Calu3 (cell line): ENCODE measurements at regions not wholly inside any gene's neighbourhood (a gene's known extent, or its start where the extent isn't known, plus 50 kb on each side); places are given as distances from the start of the nearest gene placed in this dataset.
"Not testable (repeated sequence)": the region's sequence is repeated elsewhere in the genome, so short reads cannot be mapped to it uniquely, and the experiment has no call there.

Experiments
- BruUV-seq: library from RNA; stranded (reverse); fragments of 400-500 nt; replicated peaks from 2 replicates; lab custom pipeline; 2021; lab: Mats Ljungman, UMichigan
- CTCF ChIA-PET: fragments of 300-600 bp; sonication (Branson Sonifier 250); formaldehyde crosslinking; loops from one replicate; lab custom pipeline; 2022; ENCODE audit warnings: antibody characterized with exemption; lab: Charles Lee
- DNase-seq: peaks from one replicate; pipeline ENCODE4 v3.0.0; 2022
- H3K27ac Mint-ChIP-seq: one replicate; pipeline ENCODE4 v1.8.0; 2022; ENCODE audit warnings: mixed read lengths; ENCODE audit not compliant: unreplicated experiment
- H3K27me3 Mint-ChIP-seq: one replicate; pipeline ENCODE4 v1.8.0; 2022; ENCODE audit warnings: mixed read lengths; ENCODE audit not compliant: unreplicated experiment
- H3K36me3 Mint-ChIP-seq: one replicate; pipeline ENCODE4 v1.8.0; 2022; ENCODE audit warnings: mild to moderate bottlenecking, moderate library complexity, mixed read lengths; ENCODE audit not compliant: insufficient read depth, unreplicated experiment
- H3K4me1 Mint-ChIP-seq: one replicate; pipeline ENCODE4 v1.8.0; 2022; ENCODE audit warnings: mild to moderate bottlenecking, low read depth, mixed read lengths; ENCODE audit not compliant: unreplicated experiment
- H3K4me3 Mint-ChIP-seq: one replicate; pipeline ENCODE4 v1.8.0; 2022; ENCODE audit warnings: mild to moderate bottlenecking, low read depth, moderate library complexity, mixed read lengths; ENCODE audit not compliant: unreplicated experiment
- H3K9me3 Mint-ChIP-seq: one replicate; pipeline ENCODE4 v1.8.0; 2022; ENCODE audit warnings: low read depth, mixed read lengths; ENCODE audit not compliant: unreplicated experiment
- intact Hi-C: fragments of 100-400 bp; cut with micrococcal nuclease; formaldehyde crosslinking; loops from one replicate; pipeline ENCODE4 v1.10.0; 2022; ENCODE audit not compliant: unreplicated experiment

DNA sequence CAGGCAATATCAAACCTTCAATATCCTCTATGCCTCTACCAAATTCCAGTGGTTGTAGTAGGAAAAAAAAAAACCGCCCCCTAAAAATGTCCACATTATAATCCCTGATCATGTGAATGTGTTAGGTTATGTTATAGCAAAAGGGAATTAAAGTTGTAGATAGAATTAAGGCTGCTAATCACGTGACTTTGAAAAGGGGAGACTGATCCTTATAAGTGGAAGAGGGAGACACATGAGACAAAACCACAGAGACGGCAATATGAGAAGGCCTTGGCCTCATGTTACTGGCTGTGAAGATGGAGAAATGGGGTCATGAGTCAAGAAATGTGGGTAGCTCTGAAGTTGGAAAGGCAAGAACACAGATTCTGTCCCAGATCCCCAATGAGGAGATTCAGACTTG is 1711.3 kb downstream of the KHDRBS2 start:
- H3K36me3 Mint-ChIP-seq, H3K27ac Mint-ChIP-seq, H3K4me3 Mint-ChIP-seq, BruUV-seq, DNase-seq, H3K4me1 Mint-ChIP-seq, CTCF ChIA-PET, intact Hi-C loops, H3K27me3 Mint-ChIP-seq: not testable (repeated sequence)
- H3K9me3 Mint-ChIP-seq, result peaks cover 16% of the 10 kb centered on the region

DNA sequence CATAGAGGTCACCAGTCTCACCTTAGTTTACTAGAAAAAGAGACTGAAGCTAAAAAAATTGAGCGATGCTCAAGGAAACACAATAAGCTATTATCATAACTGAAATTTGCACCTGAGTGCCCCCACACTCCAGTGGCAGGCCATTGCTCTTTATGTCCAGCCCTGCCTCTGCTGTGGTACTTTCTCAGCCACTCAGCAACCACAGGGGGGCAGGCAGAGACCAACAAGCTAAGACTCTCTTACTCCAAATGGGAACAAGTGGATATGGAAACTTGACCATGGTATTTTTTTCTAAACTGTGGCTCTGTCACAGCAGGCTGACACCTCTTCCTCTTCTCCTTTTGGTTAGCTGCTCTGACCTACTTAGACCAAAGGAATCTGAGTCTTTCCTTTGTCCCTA is 1713.4 kb downstream of the KHDRBS2 start:
- CTCF ChIA-PET, intact Hi-C loops, H3K27ac Mint-ChIP-seq, BruUV-seq, H3K4me1 Mint-ChIP-seq, H3K27me3 Mint-ChIP-seq, H3K36me3 Mint-ChIP-seq, DNase-seq, H3K4me3 Mint-ChIP-seq: not testable (repeated sequence)
- H3K9me3 Mint-ChIP-seq, result peaks cover 16% of the 10 kb centered on the region

DNA sequence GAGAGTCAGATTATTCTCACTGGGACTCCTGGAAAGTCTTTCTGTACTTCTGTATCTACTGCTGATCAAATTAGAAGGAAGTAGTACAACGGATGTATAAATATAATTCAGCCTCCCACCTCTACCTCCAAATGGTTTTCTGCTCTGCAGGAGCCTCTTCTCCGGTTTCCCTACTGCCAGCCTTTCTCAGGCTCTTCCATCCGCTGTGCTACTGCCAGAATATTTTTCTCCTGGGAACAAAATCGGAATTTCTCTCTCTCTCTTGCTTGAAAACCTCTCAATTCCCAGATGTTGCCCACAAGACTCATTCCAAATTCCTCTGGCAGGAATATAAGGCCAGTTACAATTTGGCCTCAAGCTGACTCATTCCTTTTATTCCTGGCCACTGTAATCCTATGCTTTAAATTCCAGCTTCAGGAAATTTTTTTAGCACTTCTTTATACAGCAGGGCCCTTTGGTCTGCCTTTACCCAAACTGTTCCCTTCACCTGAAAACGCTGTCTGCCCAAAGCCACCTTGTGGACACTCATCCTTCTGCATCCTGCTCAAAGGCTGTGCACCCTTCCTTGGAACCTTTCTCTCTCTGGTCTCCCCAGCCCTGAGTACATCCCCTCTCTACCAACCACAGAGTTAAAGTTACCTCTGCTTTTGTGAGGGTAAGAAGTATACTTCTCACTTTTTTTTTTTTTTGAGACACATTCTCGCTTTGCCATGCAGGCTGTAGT is 1714.6 kb downstream of the KHDRBS2 start:
- H3K27ac Mint-ChIP-seq, result not testable (repeated sequence)

GRCh38 chr6:60570599-60570998 is 1715.4 kb downstream of the KHDRBS2 start:
- intact Hi-C loops, BruUV-seq, H3K4me1 Mint-ChIP-seq, H3K36me3 Mint-ChIP-seq, CTCF ChIA-PET, H3K27ac Mint-ChIP-seq, H3K4me3 Mint-ChIP-seq, DNase-seq, H3K27me3 Mint-ChIP-seq: not testable (repeated sequence)
- peaks cover 15% of the 10 kb centered on the region for H3K9me3 Mint-ChIP-seq

More for the DNA sequence above, 1714.6 kb downstream of the KHDRBS2 start:
- CTCF ChIA-PET, DNase-seq, intact Hi-C loops, H3K4me3 Mint-ChIP-seq, H3K4me1 Mint-ChIP-seq, H3K27me3 Mint-ChIP-seq, H3K36me3 Mint-ChIP-seq, BruUV-seq: not testable (repeated sequence)
- H3K9me3 Mint-ChIP-seq, result peaks cover 17% of the 10 kb centered on the region

- CTCF ChIA-PET, H3K4me1 Mint-ChIP-seq, H3K4me3 Mint-ChIP-seq, BruUV-seq, H3K27ac Mint-ChIP-seq, intact Hi-C loops, DNase-seq, H3K36me3 Mint-ChIP-seq, H3K27me3 Mint-ChIP-seq: not testable (repeated sequence)
- peaks cover 13% of the 10 kb centered on the region for H3K9me3 Mint-ChIP-seq
Measured at GRCh38 chr6:60567447-60568187, 1718.4 kb downstream of the KHDRBS2 start.

GRCh38 chr6:60566387-60566786 is 1719.6 kb downstream of the KHDRBS2 start:
- DNase-seq, H3K4me1 Mint-ChIP-seq, H3K27me3 Mint-ChIP-seq, H3K4me3 Mint-ChIP-seq, CTCF ChIA-PET, H3K27ac Mint-ChIP-seq, intact Hi-C loops, H3K36me3 Mint-ChIP-seq, BruUV-seq: not testable (repeated sequence)
- peaks cover 13% of the 10 kb centered on the region for H3K9me3 Mint-ChIP-seq

- H3K36me3 Mint-ChIP-seq, CTCF ChIA-PET, H3K27me3 Mint-ChIP-seq, intact Hi-C loops, DNase-seq, H3K27ac Mint-ChIP-seq, BruUV-seq, H3K4me1 Mint-ChIP-seq, H3K4me3 Mint-ChIP-seq: not testable (repeated sequence)
- peaks cover 13% of the 10 kb centered on the region for H3K9me3 Mint-ChIP-seq
Measured at GRCh38 chr6:60559702-60560101, 1726.3 kb downstream of the KHDRBS2 start.

DNA sequence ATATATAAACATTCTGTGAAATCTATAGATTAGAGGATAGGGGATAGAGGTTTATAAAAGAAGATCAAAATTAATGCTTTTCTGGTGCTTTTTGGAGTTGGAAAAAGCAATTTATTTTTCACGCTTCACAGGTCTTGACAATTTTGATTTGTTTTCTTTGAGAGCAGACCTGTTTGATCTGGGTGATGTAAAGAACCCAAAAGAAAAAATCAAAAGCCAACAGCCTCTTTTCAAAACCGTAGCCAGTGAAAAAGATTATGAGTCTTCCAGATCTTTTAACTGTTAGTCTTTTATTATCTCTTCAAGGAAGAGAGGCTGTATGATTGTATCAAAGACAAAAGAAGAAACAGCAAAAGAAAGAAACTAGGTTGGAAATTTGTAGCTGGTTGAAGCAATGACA is 1738.7 kb downstream of the KHDRBS2 start:
- CTCF ChIA-PET, DNase-seq, H3K4me1 Mint-ChIP-seq: not testable (repeated sequence)

GRCh38 chr6:60524770-60525169 is 1761.3 kb downstream of the KHDRBS2 start:
- H3K36me3 Mint-ChIP-seq, H3K27ac Mint-ChIP-seq, BruUV-seq, H3K4me1 Mint-ChIP-seq, intact Hi-C loops, CTCF ChIA-PET, H3K27me3 Mint-ChIP-seq, H3K4me3 Mint-ChIP-seq, DNase-seq: not testable (repeated sequence)
- peaks cover 12% of the 10 kb centered on the region for H3K9me3 Mint-ChIP-seq

More for the DNA sequence above, 1738.7 kb downstream of the KHDRBS2 start:
- H3K27ac Mint-ChIP-seq, H3K27me3 Mint-ChIP-seq, BruUV-seq, intact Hi-C loops, H3K4me3 Mint-ChIP-seq, H3K36me3 Mint-ChIP-seq: not testable (repeated sequence)
- H3K9me3 Mint-ChIP-seq, result peaks cover 12% of the 10 kb centered on the region

DNA sequence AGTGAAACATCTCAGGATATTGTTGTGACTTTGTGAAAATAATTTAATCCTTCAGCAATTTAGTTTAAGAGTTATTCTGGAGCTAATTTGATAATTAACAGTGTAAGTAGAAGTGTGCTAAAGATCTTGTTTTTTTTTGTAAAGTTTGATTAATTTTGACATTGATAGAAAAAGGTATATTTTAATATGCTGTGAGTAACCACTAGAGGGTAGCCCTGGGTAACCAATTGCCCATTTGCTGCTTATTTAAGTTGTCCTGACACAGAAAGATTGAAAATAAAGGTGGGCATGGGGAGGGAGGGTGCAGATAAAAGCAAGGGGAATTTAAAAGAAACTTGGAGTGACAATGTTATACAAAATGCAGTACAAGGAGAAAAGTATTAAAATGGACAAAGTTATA is 1808.3 kb downstream of the KHDRBS2 start:
- H3K27ac Mint-ChIP-seq, intact Hi-C loops, BruUV-seq, H3K4me1 Mint-ChIP-seq, H3K36me3 Mint-ChIP-seq, H3K9me3 Mint-ChIP-seq, H3K4me3 Mint-ChIP-seq, CTCF ChIA-PET, H3K27me3 Mint-ChIP-seq, DNase-seq: not testable (repeated sequence)
